ENCODE measurements at regions not wholly inside any gene's neighbourhood (a gene's known extent, or its start where the extent isn't known, plus 50 kb on each side); places are given as distances from the start of the nearest gene placed in this dataset.

DNA sequence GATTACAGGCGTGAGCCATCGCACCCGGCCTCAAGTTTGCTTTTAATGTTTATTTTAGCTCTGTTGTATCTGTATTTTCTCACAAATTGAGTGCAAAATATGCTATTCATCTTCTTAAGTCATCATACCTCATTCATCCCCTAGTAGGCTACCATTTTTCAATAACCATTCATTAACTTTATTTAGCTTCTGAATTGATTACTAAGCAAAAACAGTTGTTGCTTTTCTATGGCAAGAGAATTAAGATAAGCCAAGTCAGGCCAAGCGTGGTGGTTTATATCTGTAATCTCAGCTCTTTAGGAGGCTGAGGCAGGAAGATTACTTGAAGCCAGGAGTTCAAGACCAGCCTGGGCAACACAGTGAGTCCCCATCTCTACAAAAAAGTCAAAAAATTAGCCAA lies 63.3 kb upstream of the CERS6 start:
- H3K4me1 ChIP-seq (ENCODE audit: control insufficient read depth in 2 of 2, insufficient read depth in 1 of 2, low read depth in 1 of 2, low read length in 2 of 2) = no peaks in the 10 kb centered on the region
- no peak overlapping the region for H2BK120ac ChIP-seq (ENCODE audit: low read depth, low read length)
- no peak overlapping the region for H2BK12ac ChIP-seq (ENCODE audit: low read length)
- no peak overlapping the region for H3K14ac ChIP-seq (ENCODE audit: low read length)
- no peak overlapping the region for H3K4ac ChIP-seq (ENCODE audit: low read length)
- no peak overlapping the region for H4K91ac ChIP-seq (ENCODE audit: low read depth, low read length, poor library complexity)
- peaks cover 0 to 4% (median 0%) of the 10 kb centered on the region in 3 experiments for H3K27me3 ChIP-seq (ENCODE audit: control insufficient read depth in 3 of 3, insufficient read depth in 3 of 3, low read depth in 1 of 3, low read length in 3 of 3)
- H2AFZ ChIP-seq (ENCODE audit: low read length) = no peak overlapping the region
- no peaks in the 10 kb centered on the region for H3K9me3 ChIP-seq (replicated peaks in 1 of 2; ENCODE audit: control insufficient read depth in 2 of 2, insufficient read depth in 1 of 2, low read depth in 1 of 2, low read length in 2 of 2)
- no peaks in the 10 kb centered on the region for H3K36me3 ChIP-seq (replicated peaks in 1 of 2; ENCODE audit: control insufficient read depth in 2 of 2, insufficient read depth in 2 of 2, low read length in 2 of 2)
- H3K27ac ChIP-seq (replicated peaks; ENCODE audit: low read length) = no peak overlapping the region
- DNase-seq (ENCODE audit: low spot score) = no peak
- H3K4me2 ChIP-seq (ENCODE audit: insufficient read depth, low read length, poor library complexity, severe bottlenecking) = no peak overlapping the region
- no peak overlapping the region for H3K9ac ChIP-seq (ENCODE audit: low read depth, low read length, poor library complexity)
- no peak overlapping the region for H2BK15ac ChIP-seq (ENCODE audit: low read length)
- no CpG with 5 or more reads among the region's 4 CpGs for WGBS, 2 donors (ENCODE audit: extremely low coverage in 2 of 2, insufficient read length in 2 of 2, insufficient replicate concordance in 1 of 2)
- no peak overlapping the region for H3K18ac ChIP-seq (ENCODE audit: low read length)
- H4K8ac ChIP-seq (ENCODE audit: low read depth, low read length) = no peak overlapping the region
- no peaks in the 10 kb centered on the region for H3K79me1 ChIP-seq (ENCODE audit: low read depth, low read length)
- H2BK5ac ChIP-seq (ENCODE audit: low read length) = no peak overlapping the region
- H2AK5ac ChIP-seq (ENCODE audit: low read depth, low read length) = no peak overlapping the region
- no peak overlapping the region for H3K23ac ChIP-seq (ENCODE audit: low read depth, low read length, poor library complexity)
- H3K4me3 ChIP-seq (ENCODE audit: low read length in 2 of 2) = no peak overlapping the region

DNA sequence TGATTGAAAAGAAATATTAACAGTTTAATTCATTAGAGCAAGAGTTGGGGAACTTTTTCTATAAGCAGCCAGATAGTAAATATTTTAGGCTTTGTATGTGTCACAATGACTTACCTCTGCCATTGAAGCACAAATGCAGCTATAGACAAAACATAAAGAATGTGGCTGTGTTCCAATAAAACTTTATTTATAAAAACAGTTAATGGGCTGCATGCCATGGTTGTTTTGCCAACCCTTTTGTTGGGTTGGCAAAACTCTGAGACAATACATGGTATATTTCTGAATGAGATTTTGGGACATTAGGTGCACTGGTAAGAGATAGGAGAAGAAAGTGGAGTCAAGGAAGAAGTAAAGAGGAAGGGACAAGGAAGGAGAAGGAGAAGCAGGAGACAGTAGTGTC lies 61.8 kb upstream of the CERS6 start:
- H3K18ac ChIP-seq (ENCODE audit: low read length) = no peak overlapping the region

GRCh38 chr2:168396131-168396530 lies 59.9 kb upstream of the CERS6 start:
- H2AK5ac ChIP-seq (ENCODE audit: low read depth, low read length) = no peak overlapping the region

More for the DNA sequence above, 61.8 kb upstream of the CERS6 start:
- Histone ChIP-seq H4K8ac (ENCODE audit: low read depth, low read length) (no peak overlapping the region), H2AK5ac (ENCODE audit: low read depth, low read length) (no peak overlapping the region), H3K14ac (ENCODE audit: low read length) (no peak overlapping the region), H2BK12ac (ENCODE audit: low read length) (no peak overlapping the region), H2BK5ac (ENCODE audit: low read length) (no peak overlapping the region), H3K79me1 (ENCODE audit: low read depth, low read length) (no peaks in the 10 kb centered on the region), H3K27me3 (ENCODE audit: control insufficient read depth in 3 of 3, insufficient read depth in 3 of 3, low read depth in 1 of 3, low read length in 3 of 3) (peaks cover 0 to 2% (median 0%) of the 10 kb centered on the region in 3 experiments), H3K4me2 (ENCODE audit: insufficient read depth, low read length, poor library complexity, severe bottlenecking) (no peak overlapping the region), H3K4me3 (ENCODE audit: low read length in 2 of 2) (no peak overlapping the region), H4K91ac (ENCODE audit: low read depth, low read length, poor library complexity) (no peak overlapping the region), H3K4ac (ENCODE audit: low read length) (no peak overlapping the region), H2BK15ac (ENCODE audit: low read length) (no peak overlapping the region), H3K27ac (replicated peaks; ENCODE audit: low read length) (no peak overlapping the region), H3K36me3 (replicated peaks in 1 of 2; ENCODE audit: control insufficient read depth in 2 of 2, insufficient read depth in 2 of 2, low read length in 2 of 2) (no peaks in the 10 kb centered on the region), H3K9me3 (replicated peaks in 1 of 2; ENCODE audit: control insufficient read depth in 2 of 2, insufficient read depth in 1 of 2, low read depth in 1 of 2, low read length in 2 of 2) (peaks cover 0 to under 1% of the 10 kb centered on the region in 2 donors), H3K9ac (ENCODE audit: low read depth, low read length, poor library complexity) (no peak overlapping the region), H3K23ac (ENCODE audit: low read depth, low read length, poor library complexity) (no peak overlapping the region), H3K4me1 (ENCODE audit: control insufficient read depth in 2 of 2, insufficient read depth in 1 of 2, low read depth in 1 of 2, low read length in 2 of 2) (no peaks in the 10 kb centered on the region), H2AFZ (ENCODE audit: low read length) (no peak overlapping the region), H2BK120ac (ENCODE audit: low read depth, low read length) (no peak overlapping the region)
- DNase-seq (ENCODE audit: low spot score) = no peak

DNA sequence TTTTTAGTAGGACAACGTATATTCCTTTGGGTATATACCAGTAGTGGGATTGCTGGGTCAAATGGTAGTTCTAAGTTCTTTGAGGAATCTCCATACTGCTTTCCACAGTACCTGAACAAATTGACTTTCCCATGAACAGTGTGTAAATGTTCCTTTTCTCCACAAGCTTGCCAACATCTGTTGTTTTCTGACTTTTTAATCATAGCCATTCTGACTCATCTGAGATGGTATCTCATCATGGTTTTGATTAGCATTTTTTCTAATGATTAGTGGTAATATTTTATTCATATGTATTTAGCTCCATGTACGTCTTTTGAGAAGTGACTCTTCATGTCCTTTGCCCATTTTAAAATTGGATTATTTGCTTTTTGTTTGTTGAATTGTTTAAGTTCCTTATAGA lies 58.4 kb upstream of the CERS6 start:
- Histone ChIP-seq H3K9ac (ENCODE audit: low read depth, low read length, poor library complexity) (no peak overlapping the region), H3K18ac (ENCODE audit: low read length) (no peak overlapping the region), H2AK5ac (ENCODE audit: low read depth, low read length) (no peak overlapping the region), H3K4me1 (ENCODE audit: control insufficient read depth in 2 of 2, insufficient read depth in 1 of 2, low read depth in 1 of 2, low read length in 2 of 2) (no peaks in the 10 kb centered on the region), H3K9me3 (replicated peaks in 1 of 2; ENCODE audit: control insufficient read depth in 2 of 2, insufficient read depth in 1 of 2, low read depth in 1 of 2, low read length in 2 of 2) (peaks cover 0 to 3% of the 10 kb centered on the region in 2 donors), H3K27me3 (ENCODE audit: control insufficient read depth in 3 of 3, insufficient read depth in 3 of 3, low read depth in 1 of 3, low read length in 3 of 3) (peaks cover 0 to 4% (median 0%) of the 10 kb centered on the region in 3 experiments), H3K79me1 (ENCODE audit: low read depth, low read length) (no peaks in the 10 kb centered on the region), H3K27ac (replicated peaks; ENCODE audit: low read length) (no peak overlapping the region), H3K23ac (ENCODE audit: low read depth, low read length, poor library complexity) (no peak overlapping the region), H3K36me3 (replicated peaks in 1 of 2; ENCODE audit: control insufficient read depth in 2 of 2, insufficient read depth in 2 of 2, low read length in 2 of 2) (no peaks in the 10 kb centered on the region), H3K4me3 (ENCODE audit: low read length in 2 of 2) (no peak overlapping the region), H4K91ac (ENCODE audit: low read depth, low read length, poor library complexity) (no peak overlapping the region), H3K4ac (ENCODE audit: low read length) (no peak overlapping the region), H2BK15ac (ENCODE audit: low read length) (no peak overlapping the region), H2BK12ac (ENCODE audit: low read length) (no peak overlapping the region), H2AFZ (ENCODE audit: low read length) (no peak overlapping the region), H2BK120ac (ENCODE audit: low read depth, low read length) (no peak overlapping the region), H3K14ac (ENCODE audit: low read length) (no peak overlapping the region), H2BK5ac (ENCODE audit: low read length) (no peak overlapping the region), H3K4me2 (ENCODE audit: insufficient read depth, low read length, poor library complexity, severe bottlenecking) (no peak overlapping the region), H4K8ac (ENCODE audit: low read depth, low read length) (no peak overlapping the region)
- no peak for DNase-seq (ENCODE audit: low spot score)
- WGBS, 2 donors (ENCODE audit: extremely low coverage in 2 of 2, insufficient read length in 2 of 2, insufficient replicate concordance in 1 of 2) = no CpG with 5 or more reads among the region's 2 CpGs

More at GRCh38 chr2:168396131-168396530, 59.9 kb upstream of the CERS6 start:
- no peak overlapping the region for H3K4me2 ChIP-seq (ENCODE audit: insufficient read depth, low read length, poor library complexity, severe bottlenecking)
- H3K9ac ChIP-seq (ENCODE audit: low read depth, low read length, poor library complexity) = no peak overlapping the region
- H3K36me3 ChIP-seq (replicated peaks in 1 of 2; ENCODE audit: control insufficient read depth in 2 of 2, insufficient read depth in 2 of 2, low read length in 2 of 2) = no peaks in the 10 kb centered on the region
- H2BK120ac ChIP-seq (ENCODE audit: low read depth, low read length) = no peak overlapping the region
- H3K14ac ChIP-seq (ENCODE audit: low read length) = no peak overlapping the region
- WGBS, 2 donors (ENCODE audit: extremely low coverage in 2 of 2, insufficient read length in 2 of 2, insufficient replicate concordance in 1 of 2) = no CpG with 5 or more reads among the region's 2 CpGs
- H3K79me1 ChIP-seq (ENCODE audit: low read depth, low read length) = no peaks in the 10 kb centered on the region
- no peak overlapping the region for H2BK12ac ChIP-seq (ENCODE audit: low read length)
- no peak for DNase-seq (ENCODE audit: low spot score)
- H2BK5ac ChIP-seq (ENCODE audit: low read length) = no peak overlapping the region
- no peak overlapping the region for H3K4ac ChIP-seq (ENCODE audit: low read length)
- no peaks in the 10 kb centered on the region for H3K27me3 ChIP-seq (ENCODE audit: control insufficient read depth in 3 of 3, insufficient read depth in 3 of 3, low read depth in 1 of 3, low read length in 3 of 3)
- H3K27ac ChIP-seq (replicated peaks; ENCODE audit: low read length) = no peak overlapping the region
- no peak overlapping the region for H4K8ac ChIP-seq (ENCODE audit: low read depth, low read length)
- H2BK15ac ChIP-seq (ENCODE audit: low read length) = no peak overlapping the region
- peaks cover 0 to 3% of the 10 kb centered on the region in 2 donors for H3K9me3 ChIP-seq (replicated peaks in 1 of 2; ENCODE audit: control insufficient read depth in 2 of 2, insufficient read depth in 1 of 2, low read depth in 1 of 2, low read length in 2 of 2)
- no peak overlapping the region for H2AFZ ChIP-seq (ENCODE audit: low read length)
- H3K23ac ChIP-seq (ENCODE audit: low read depth, low read length, poor library complexity) = no peak overlapping the region
- H3K4me1 ChIP-seq (ENCODE audit: control insufficient read depth in 2 of 2, insufficient read depth in 1 of 2, low read depth in 1 of 2, low read length in 2 of 2) = no peaks in the 10 kb centered on the region
- no peak overlapping the region for H3K4me3 ChIP-seq (ENCODE audit: low read length in 2 of 2)
- H4K91ac ChIP-seq (ENCODE audit: low read depth, low read length, poor library complexity) = no peak overlapping the region
- H3K18ac ChIP-seq (ENCODE audit: low read length) = no peak overlapping the region

Measured in neuronal stem cell (in vitro differentiated cells).